ENCODE measurements at regions not wholly inside any gene's neighbourhood (a gene's known extent, or its start where the extent isn't known, plus 50 kb on each side); places are given as distances from the start of the nearest gene placed in this dataset.

DNA sequence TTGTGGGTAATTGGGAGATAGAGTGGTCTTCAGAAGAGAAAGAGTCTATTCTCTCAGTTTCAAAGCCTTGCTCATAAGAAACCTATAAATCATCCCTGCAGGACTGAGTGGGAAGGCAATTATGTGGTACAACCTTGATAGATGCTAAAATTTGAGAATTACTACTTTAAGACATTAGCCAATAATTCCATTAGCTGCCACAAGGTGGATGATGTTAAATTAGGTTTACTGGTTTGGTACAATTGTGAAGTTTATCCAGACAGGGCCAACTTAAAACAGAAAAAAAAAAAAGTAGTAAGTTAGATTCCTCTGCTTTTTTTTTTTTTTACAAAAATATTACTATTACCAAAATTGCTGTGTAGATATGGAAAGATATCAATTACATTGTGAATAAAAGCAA lies 73.2 kb upstream of the AMOT start:
- TF ChIP-seq, protein P1, sequence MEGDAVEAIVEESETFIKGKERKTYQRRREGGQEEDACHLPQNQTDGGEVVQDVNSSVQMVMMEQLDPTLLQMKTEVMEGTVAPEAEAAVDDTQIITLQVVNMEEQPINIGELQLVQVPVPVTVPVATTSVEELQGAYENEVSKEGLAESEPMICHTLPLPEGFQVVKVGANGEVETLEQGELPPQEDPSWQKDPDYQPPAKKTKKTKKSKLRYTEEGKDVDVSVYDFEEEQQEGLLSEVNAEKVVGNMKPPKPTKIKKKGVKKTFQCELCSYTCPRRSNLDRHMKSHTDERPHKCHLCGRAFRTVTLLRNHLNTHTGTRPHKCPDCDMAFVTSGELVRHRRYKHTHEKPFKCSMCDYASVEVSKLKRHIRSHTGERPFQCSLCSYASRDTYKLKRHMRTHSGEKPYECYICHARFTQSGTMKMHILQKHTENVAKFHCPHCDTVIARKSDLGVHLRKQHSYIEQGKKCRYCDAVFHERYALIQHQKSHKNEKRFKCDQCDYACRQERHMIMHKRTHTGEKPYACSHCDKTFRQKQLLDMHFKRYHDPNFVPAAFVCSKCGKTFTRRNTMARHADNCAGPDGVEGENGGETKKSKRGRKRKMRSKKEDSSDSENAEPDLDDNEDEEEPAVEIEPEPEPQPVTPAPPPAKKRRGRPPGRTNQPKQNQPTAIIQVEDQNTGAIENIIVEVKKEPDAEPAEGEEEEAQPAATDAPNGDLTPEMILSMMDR (IDR thresholded peaks at IDR 0.05) = no peak
- TF ChIP-seq POLR2A (IDR thresholded peaks at IDR 0.05) = no peak
